ENCODE measurements at regions not wholly inside any gene's neighbourhood (a gene's known extent, or its start where the extent isn't known, plus 50 kb on each side); places are given as distances from the start of the nearest gene placed in this dataset.

DNA sequence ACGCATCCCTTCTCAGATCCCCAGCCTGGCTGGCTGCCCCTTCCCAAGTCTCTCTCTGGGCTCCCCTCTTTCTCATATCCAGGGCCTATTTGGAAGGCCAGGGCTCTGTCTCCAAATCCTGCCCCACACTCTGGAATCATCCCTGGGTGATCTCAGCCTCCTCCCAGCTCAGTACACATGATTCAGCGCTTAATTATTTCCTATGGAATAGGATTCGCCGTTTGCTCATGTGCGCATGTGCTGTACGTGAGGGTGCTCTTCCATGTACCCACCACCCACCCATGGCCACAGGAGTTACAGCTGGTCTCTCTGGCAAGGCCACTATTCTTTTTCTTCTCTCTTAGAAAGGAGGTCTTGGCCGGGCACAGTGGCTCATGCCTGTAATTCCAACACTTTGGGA is 81.7 kb upstream of the FOXP4 start:
- POLR2A ChIA-PET: no interaction called here
- DNase-seq: no peak
- no peaks in the 10 kb centered on the region for H3K27me3 ChIP-seq (ENCODE audit: insufficient read depth)
- H3K4me1 ChIP-seq (ENCODE audit: control insufficient read depth in 1 of 2, insufficient read depth in 2 of 2, low read depth in 1 of 2, low read length in 1 of 2): peaks cover 0 to 5% of the 10 kb centered on the region in 2 experiments; a peak in 1 of 4 replicates
- H3K9me2 ChIP-seq: no peaks in the 10 kb centered on the region
- no peak overlapping the region for H3K9ac ChIP-seq
- no peak overlapping the region for H3K4me2 ChIP-seq
- no peaks in the 10 kb centered on the region for H3K79me2 ChIP-seq (ENCODE audit: insufficient read depth)
- no peaks in the 10 kb centered on the region for H3K9me3 ChIP-seq
- TF ChIP-seq EP300 (IDR thresholded peaks at IDR 0.05; ENCODE audit: borderline replicate concordance in 1 of 2, low read depth in 1 of 2, low read length in 1 of 2) (no peak), CHD2 (IDR thresholded peaks at IDR 0.05; ENCODE audit: low read length, partially characterized antibody) (no peak), FOSL2 (IDR thresholded peaks at IDR 0.05; ENCODE audit: borderline replicate concordance, low read depth) (no peak), SIN3A (IDR thresholded peaks at IDR 0.05; ENCODE audit: borderline replicate concordance, low read depth, low read length) (no peak), MXI1 (IDR thresholded peaks at IDR 0.05; ENCODE audit: low read depth, low read length) (no peak), TAF1 (IDR thresholded peaks at IDR 0.05; ENCODE audit: borderline replicate concordance, low read depth, low read length) (no peak), SMC3 (IDR thresholded peaks at IDR 0.05; ENCODE audit: low read depth, low read length) (no peak), NRF1 (IDR thresholded peaks at IDR 0.05; ENCODE audit: low read depth, low read length) (no peak), YY1 (IDR thresholded peaks at IDR 0.05; ENCODE audit: low read depth) (no peak)
- TF ChIP-seq, protein P1, sequence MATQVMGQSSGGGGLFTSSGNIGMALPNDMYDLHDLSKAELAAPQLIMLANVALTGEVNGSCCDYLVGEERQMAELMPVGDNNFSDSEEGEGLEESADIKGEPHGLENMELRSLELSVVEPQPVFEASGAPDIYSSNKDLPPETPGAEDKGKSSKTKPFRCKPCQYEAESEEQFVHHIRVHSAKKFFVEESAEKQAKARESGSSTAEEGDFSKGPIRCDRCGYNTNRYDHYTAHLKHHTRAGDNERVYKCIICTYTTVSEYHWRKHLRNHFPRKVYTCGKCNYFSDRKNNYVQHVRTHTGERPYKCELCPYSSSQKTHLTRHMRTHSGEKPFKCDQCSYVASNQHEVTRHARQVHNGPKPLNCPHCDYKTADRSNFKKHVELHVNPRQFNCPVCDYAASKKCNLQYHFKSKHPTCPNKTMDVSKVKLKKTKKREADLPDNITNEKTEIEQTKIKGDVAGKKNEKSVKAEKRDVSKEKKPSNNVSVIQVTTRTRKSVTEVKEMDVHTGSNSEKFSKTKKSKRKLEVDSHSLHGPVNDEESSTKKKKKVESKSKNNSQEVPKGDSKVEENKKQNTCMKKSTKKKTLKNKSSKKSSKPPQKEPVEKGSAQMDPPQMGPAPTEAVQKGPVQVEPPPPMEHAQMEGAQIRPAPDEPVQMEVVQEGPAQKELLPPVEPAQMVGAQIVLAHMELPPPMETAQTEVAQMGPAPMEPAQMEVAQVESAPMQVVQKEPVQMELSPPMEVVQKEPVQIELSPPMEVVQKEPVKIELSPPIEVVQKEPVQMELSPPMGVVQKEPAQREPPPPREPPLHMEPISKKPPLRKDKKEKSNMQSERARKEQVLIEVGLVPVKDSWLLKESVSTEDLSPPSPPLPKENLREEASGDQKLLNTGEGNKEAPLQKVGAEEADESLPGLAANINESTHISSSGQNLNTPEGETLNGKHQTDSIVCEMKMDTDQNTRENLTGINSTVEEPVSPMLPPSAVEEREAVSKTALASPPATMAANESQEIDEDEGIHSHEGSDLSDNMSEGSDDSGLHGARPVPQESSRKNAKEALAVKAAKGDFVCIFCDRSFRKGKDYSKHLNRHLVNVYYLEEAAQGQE (IDR thresholded peaks at IDR 0.05; ENCODE audit: low read depth, low read length): no peak
- TF ChIP-seq, protein P2, sequence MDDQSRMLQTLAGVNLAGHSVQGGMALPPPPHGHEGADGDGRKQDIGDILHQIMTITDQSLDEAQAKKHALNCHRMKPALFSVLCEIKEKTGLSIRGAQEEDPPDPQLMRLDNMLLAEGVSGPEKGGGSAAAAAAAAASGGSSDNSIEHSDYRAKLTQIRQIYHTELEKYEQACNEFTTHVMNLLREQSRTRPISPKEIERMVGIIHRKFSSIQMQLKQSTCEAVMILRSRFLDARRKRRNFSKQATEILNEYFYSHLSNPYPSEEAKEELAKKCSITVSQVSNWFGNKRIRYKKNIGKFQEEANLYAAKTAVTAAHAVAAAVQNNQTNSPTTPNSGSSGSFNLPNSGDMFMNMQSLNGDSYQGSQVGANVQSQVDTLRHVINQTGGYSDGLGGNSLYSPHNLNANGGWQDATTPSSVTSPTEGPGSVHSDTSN (IDR thresholded peaks at IDR 0.05): no peak
- TF ChIP-seq, protein P3, sequence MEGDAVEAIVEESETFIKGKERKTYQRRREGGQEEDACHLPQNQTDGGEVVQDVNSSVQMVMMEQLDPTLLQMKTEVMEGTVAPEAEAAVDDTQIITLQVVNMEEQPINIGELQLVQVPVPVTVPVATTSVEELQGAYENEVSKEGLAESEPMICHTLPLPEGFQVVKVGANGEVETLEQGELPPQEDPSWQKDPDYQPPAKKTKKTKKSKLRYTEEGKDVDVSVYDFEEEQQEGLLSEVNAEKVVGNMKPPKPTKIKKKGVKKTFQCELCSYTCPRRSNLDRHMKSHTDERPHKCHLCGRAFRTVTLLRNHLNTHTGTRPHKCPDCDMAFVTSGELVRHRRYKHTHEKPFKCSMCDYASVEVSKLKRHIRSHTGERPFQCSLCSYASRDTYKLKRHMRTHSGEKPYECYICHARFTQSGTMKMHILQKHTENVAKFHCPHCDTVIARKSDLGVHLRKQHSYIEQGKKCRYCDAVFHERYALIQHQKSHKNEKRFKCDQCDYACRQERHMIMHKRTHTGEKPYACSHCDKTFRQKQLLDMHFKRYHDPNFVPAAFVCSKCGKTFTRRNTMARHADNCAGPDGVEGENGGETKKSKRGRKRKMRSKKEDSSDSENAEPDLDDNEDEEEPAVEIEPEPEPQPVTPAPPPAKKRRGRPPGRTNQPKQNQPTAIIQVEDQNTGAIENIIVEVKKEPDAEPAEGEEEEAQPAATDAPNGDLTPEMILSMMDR (IDR thresholded peaks at IDR 0.05): no peak
- TF ChIP-seq, protein P4, sequence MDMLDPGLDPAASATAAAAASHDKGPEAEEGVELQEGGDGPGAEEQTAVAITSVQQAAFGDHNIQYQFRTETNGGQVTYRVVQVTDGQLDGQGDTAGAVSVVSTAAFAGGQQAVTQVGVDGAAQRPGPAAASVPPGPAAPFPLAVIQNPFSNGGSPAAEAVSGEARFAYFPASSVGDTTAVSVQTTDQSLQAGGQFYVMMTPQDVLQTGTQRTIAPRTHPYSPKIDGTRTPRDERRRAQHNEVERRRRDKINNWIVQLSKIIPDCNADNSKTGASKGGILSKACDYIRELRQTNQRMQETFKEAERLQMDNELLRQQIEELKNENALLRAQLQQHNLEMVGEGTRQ (IDR thresholded peaks at IDR 0.05; ENCODE audit: borderline replicate concordance, low read depth, low read length): no peak
- CTCF ChIA-PET: interaction anchor here (0.6 to 7.6 kb wide), 14 partner anchors 11 to 224 kb away, joined by 3 to 183 read pairs (median 8); no protein-coding TSS in a partner anchor
- H3F3A ChIP-seq (replicated peaks; ENCODE audit: insufficient read depth): no peaks in the 10 kb centered on the region
- H4K20me1 ChIP-seq (ENCODE audit: insufficient read depth): no peaks in the 10 kb centered on the region
- WGBS (ENCODE audit: low lambda C conversion rate): 59% methylated on average over 7 of the region's 7 CpGs
- H3K27ac ChIP-seq (ENCODE audit: low read depth in 2 of 2, low read length in 1 of 2): no peak overlapping the region
- H2AFZ ChIP-seq (ENCODE audit: low read depth): no peak overlapping the region; the same call in 1 of the 2 replicates
- H3K4me3 ChIP-seq (ENCODE audit: low read depth in 2 of 2, low read length in 1 of 2): no peak overlapping the region
- no peaks in the 10 kb centered on the region for H3K36me3 ChIP-seq (replicated peaks in 1 of 2; ENCODE audit: control insufficient read depth in 1 of 2, insufficient read depth in 2 of 2, low read length in 1 of 2)

All from SK-N-SH (cell line).